ES-I3 (cell line): ENCODE measurements at regions not wholly inside any gene's neighbourhood (a gene's known extent, or its start where the extent isn't known, plus 50 kb on each side); places are given as distances from the start of the nearest gene placed in this dataset.

Source experiments
- H3K36me3 ChIP-seq: 2 replicates; pipeline ENCODE4 v1.6.1; 2013; ENCODE audit warnings: mild to moderate bottlenecking, low read length, control low read depth, moderate library complexity; ENCODE audit not compliant: insufficient read depth
- H3K4me1 ChIP-seq: 2 replicates; pipeline ENCODE4 v1.6.1; 2013; ENCODE audit warnings: mild to moderate bottlenecking, control low read depth, low read length; ENCODE audit not compliant: insufficient read depth
- H3K9ac ChIP-seq: 2 replicates; pipeline ENCODE4 v1.6.1; 2013; ENCODE audit warnings: low read depth, mild to moderate bottlenecking, low read length, moderate library complexity
- H3K9me3 ChIP-seq: 2 replicates; pipeline ENCODE4 v1.6.1; 2013; ENCODE audit warnings: mild to moderate bottlenecking, low read length, moderate library complexity; ENCODE audit not compliant: control insufficient read depth, insufficient read depth

- H3K9me3 ChIP-seq: no peaks in the 10 kb centered on the region
- no peaks in the 10 kb centered on the region for H3K36me3 ChIP-seq
- H3K4me1 ChIP-seq: no peaks in the 10 kb centered on the region
- no peak overlapping the region for H3K9ac ChIP-seq
Measured at GRCh38 chr5:63306909-63307308, 655.3 kb downstream of the HTR1A start.

- Histone ChIP-seq H3K36me3 (no peaks in the 10 kb centered on the region), H3K9me3 (no peaks in the 10 kb centered on the region), H3K4me1 (no peaks in the 10 kb centered on the region), H3K9ac (no peak overlapping the region)
Measured at GRCh38 chr5:63293317-63293716, 668.9 kb downstream of the HTR1A start.

- Histone ChIP-seq H3K36me3 (no peaks in the 10 kb centered on the region), H3K9me3 (no peaks in the 10 kb centered on the region), H3K4me1 (no peaks in the 10 kb centered on the region), H3K9ac (no peak overlapping the region)
Measured at GRCh38 chr5:63286724-63287123, 675.5 kb downstream of the HTR1A start.

DNA sequence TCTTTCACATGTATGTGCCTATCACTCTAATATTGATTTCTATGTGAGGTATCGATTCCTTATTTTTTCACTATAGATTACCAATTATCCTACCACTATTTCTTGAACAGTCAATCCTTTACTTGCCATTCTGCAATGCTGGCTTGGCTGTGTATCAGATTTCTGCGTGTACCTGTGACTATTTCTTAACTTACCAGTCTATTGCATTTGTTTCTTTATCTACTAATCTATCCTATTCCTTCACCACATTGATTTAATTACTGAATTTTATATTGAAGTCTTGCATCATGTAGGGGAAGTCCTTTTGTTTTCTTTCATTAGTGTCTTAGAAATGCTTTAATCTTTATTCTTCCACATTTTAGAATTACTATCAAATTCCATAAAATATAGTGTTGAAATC, 684.8 kb downstream of the LRRC70 start:
- no peak overlapping the region for H3K9ac ChIP-seq
- H3K36me3 ChIP-seq: no peaks in the 10 kb centered on the region
- peaks cover 5% of the 10 kb centered on the region; the same call in 1 of the 2 replicates for H3K4me1 ChIP-seq
- no peaks in the 10 kb centered on the region for H3K9me3 ChIP-seq

GRCh38 chr5:63262185-63262981, 683.8 kb downstream of the LRRC70 start:
- no peaks in the 10 kb centered on the region for H3K9me3 ChIP-seq
- peaks cover 5% of the 10 kb centered on the region; the same call in 1 of the 2 replicates for H3K4me1 ChIP-seq
- H3K9ac ChIP-seq: no peak overlapping the region
- no peaks in the 10 kb centered on the region for H3K36me3 ChIP-seq

GRCh38 chr5:63261695-63262094, 683.1 kb downstream of the LRRC70 start:
- Histone ChIP-seq H3K4me1 (peaks cover 5% of the 10 kb centered on the region; the same call in 1 of the 2 replicates), H3K9me3 (no peaks in the 10 kb centered on the region), H3K9ac (no peak overlapping the region), H3K36me3 (no peaks in the 10 kb centered on the region)

- Histone ChIP-seq H3K9ac (no peak overlapping the region), H3K4me1 (peaks cover 7% of the 10 kb centered on the region), H3K9me3 (no peaks in the 10 kb centered on the region), H3K36me3 (no peaks in the 10 kb centered on the region)
Measured at GRCh38 chr5:63255594-63255993, 677.0 kb downstream of the LRRC70 start.

- H3K9ac ChIP-seq: no peak overlapping the region
- H3K9me3 ChIP-seq: no peaks in the 10 kb centered on the region
- H3K4me1 ChIP-seq: peaks cover 7% of the 10 kb centered on the region
- H3K36me3 ChIP-seq: no peaks in the 10 kb centered on the region
Measured at GRCh38 chr5:63250939-63251338, 672.3 kb downstream of the LRRC70 start.

GRCh38 chr5:63249960-63250359, 671.3 kb downstream of the LRRC70 start:
- H3K36me3 ChIP-seq: no peaks in the 10 kb centered on the region
- H3K9me3 ChIP-seq: no peaks in the 10 kb centered on the region
- H3K4me1 ChIP-seq: peaks cover 1% of the 10 kb centered on the region; the same call in 1 of the 2 replicates
- no peak overlapping the region for H3K9ac ChIP-seq

DNA sequence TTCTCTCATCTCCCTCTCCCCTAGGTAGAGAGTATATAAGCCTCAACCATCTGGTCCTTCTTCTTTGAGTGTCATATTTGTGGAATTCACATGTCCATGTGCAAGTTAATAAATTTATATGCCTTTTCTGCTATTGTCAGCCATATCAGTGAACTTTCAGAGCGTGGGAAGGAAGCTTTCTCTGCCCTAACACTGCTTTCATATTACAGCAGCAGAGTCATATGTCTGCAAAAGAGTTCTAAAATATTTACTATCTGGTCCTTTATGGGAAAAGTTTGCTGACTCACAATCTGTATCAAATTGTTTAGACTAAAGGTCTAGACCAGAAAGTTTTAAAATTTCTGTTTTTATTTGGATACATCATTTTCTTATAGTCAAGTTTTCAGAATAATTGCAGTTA, 669.0 kb downstream of the LRRC70 start:
- Histone ChIP-seq H3K36me3 (no peaks in the 10 kb centered on the region), H3K9ac (no peak overlapping the region), H3K4me1 (no peaks in the 10 kb centered on the region), H3K9me3 (no peaks in the 10 kb centered on the region)

DNA sequence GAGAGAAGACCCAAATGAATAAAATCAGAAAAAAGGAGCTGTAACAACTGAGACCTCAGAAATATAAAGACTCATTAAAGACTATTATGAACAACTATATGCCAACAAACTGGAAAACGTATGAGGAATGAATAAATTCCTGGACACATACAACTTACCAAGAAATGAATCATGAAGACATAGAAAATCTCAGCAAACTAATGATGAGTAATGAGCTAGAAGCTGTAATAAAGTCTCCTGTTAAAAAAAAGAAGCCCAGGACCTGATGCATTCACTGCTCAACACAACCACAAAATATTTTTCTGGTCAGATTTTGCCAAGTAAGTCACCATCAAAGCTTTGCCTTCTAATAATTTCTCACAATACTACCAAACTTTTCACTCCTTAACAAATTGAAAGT, 666.7 kb downstream of the LRRC70 start:
- no peaks in the 10 kb centered on the region for H3K36me3 ChIP-seq
- H3K4me1 ChIP-seq: no peaks in the 10 kb centered on the region
- H3K9ac ChIP-seq: no peak overlapping the region
- H3K9me3 ChIP-seq: no peaks in the 10 kb centered on the region

GRCh38 chr5:63240063-63240755, 661.6 kb downstream of the LRRC70 start:
- Histone ChIP-seq H3K9me3 (no peaks in the 10 kb centered on the region), H3K4me1 (no peaks in the 10 kb centered on the region), H3K36me3 (no peaks in the 10 kb centered on the region), H3K9ac (no peak overlapping the region)

DNA sequence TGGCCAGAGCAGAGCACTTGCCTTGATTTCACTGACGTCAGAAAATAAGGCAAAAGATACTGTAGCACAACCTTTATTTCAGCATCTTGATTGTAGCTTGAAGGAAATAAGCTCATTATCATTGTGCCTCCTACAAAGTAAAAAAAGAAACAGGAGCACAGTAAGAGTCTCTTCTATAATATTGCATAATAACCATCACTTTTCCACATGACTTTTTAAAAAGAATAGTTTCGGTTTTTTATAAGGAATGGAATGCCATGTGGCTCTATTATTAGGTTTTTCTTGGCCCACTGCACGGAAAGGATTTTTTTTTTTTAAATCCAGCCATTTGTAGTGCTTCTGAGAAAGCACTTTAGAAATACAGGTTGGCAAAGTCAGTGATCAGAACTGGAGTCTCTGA, 655.3 kb downstream of the LRRC70 start:
- H3K9me3 ChIP-seq: no peaks in the 10 kb centered on the region
- H3K36me3 ChIP-seq: no peaks in the 10 kb centered on the region
- no peaks in the 10 kb centered on the region for H3K4me1 ChIP-seq
- no peak overlapping the region for H3K9ac ChIP-seq

GRCh38 chr5:63233361-63233760, 654.7 kb downstream of the LRRC70 start:
- Histone ChIP-seq H3K9me3 (no peaks in the 10 kb centered on the region), H3K36me3 (no peaks in the 10 kb centered on the region), H3K9ac (no peak overlapping the region), H3K4me1 (no peaks in the 10 kb centered on the region)

DNA sequence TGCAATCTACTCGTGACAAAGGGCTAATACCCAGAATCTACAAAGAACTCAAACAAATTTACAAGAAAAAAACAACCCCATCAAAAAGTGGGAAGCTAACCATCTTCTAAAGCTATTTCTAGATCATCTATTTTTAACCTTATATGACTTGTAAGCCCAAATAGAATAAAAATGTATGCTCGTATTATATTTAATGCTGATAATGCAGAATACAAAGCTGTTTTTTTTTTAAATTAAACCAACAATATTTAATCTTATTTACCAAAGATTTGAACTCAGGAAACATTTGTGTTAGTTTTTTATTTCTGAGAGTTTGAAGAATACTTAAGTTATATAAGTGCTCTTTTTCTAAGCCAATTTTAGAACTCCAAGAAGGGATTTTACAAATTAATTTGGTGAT, 652.1 kb downstream of the LRRC70 start:
- Histone ChIP-seq H3K4me1 (no peaks in the 10 kb centered on the region), H3K36me3 (no peaks in the 10 kb centered on the region), H3K9me3 (no peaks in the 10 kb centered on the region), H3K9ac (no peak overlapping the region)
